ENCODE measurements at regions not wholly inside any gene's neighbourhood (a gene's known extent, or its start where the extent isn't known, plus 50 kb on each side); places are given as distances from the start of the nearest gene placed in this dataset.

DNA sequence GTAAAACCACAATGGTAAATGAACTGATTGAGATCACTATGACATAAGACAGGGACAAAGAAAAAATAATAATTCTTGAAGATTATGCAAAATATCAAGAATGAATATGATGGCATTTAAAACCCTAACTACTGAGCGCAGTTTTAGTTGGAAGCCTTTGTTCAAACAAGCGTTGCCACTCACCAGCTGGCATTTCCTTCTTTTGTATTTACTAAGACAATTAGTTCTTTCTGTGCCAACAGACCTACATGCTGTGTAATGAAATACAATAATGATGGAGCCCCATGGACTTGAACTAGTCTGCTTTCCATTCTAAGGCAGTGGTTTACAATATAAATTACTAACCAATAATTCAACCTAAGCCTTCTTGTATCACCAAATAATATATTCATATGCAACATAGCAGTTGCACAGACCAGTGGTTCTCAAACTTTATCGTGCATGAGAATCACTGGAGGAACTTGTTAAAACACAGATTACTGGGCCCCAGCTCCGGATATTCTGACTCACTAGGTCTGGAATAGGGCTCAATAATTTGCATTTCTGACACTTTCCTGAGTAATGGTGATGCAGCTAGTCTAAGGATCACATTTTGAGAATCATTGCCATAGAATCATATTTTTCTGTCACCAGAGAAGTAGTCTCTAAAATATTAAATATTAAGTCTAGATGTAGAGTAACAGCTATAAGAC is 196.4 kb upstream of the MAGEB18 start:
- no peak for TF ChIP-seq CTCF (conservative IDR thresholded peaks at IDR 0.05; ENCODE audit: low read depth, low read length)
- no peak for TF ChIP-seq EZH2 (IDR thresholded peaks at IDR 0.05; ENCODE audit: low read length, unreplicated experiment)
- TF ChIP-seq EZH2phosphoT487 (IDR thresholded peaks at IDR 0.05; ENCODE audit: borderline replicate concordance, low read length): no peak
